Stromal cell of bone marrow (primary cell): ENCODE measurements at regions not wholly inside any gene's neighbourhood (a gene's known extent, or its start where the extent isn't known, plus 50 kb on each side); places are given as distances from the start of the nearest gene placed in this dataset.
"Not testable (repeated sequence)": the region's sequence is repeated elsewhere in the genome, so short reads cannot be mapped to it uniquely, and the experiment has no call there.

ENCODE experiments used
- DNase-seq: peaks from one replicate; pipeline ENCODE4 v3.0.0-alpha.2; 2012; ENCODE audit warnings: low read depth

GRCh38 chr12:42759622-42760273 is 170.2 kb upstream of the PRICKLE1 start:
- DNase-seq: peak; percentile 58

- DNase-seq: no peak
Observed at GRCh38 chr12:42758806-42759205, 169.3 kb upstream of the PRICKLE1 start.

- no peak for DNase-seq
Observed at GRCh38 chr12:42757624-42758119, 168.1 kb upstream of the PRICKLE1 start.

- DNase-seq: peak; percentile 45
Observed at GRCh38 chr12:42756841-42757623, 167.5 kb upstream of the PRICKLE1 start.

GRCh38 chr12:42750356-42750755 is 160.8 kb upstream of the PRICKLE1 start:
- DNase-seq: no peak

- no peak for DNase-seq
Observed at GRCh38 chr12:42749239-42749638, 159.7 kb upstream of the PRICKLE1 start.

- peak; percentile 21 for DNase-seq
Observed at GRCh38 chr12:42744539-42745182, 155.1 kb upstream of the PRICKLE1 start.

- DNase-seq: no peak
Observed at GRCh38 chr12:42742716-42743115, 153.2 kb upstream of the PRICKLE1 start.

- DNase-seq: peak; percentile 26
Observed at GRCh38 chr12:42741771-42742510, 152.4 kb upstream of the PRICKLE1 start.

- no peak for DNase-seq
Observed at GRCh38 chr12:42741091-42741490, 151.5 kb upstream of the PRICKLE1 start.

GRCh38 chr12:42737398-42737797 is 147.9 kb upstream of the PRICKLE1 start:
- DNase-seq: no peak

GRCh38 chr12:42735861-42736361 is 146.4 kb upstream of the PRICKLE1 start:
- DNase-seq: no peak

- no peak for DNase-seq
Observed at GRCh38 chr12:42733911-42734310, 144.4 kb upstream of the PRICKLE1 start.

GRCh38 chr12:42732908-42733411 is 143.4 kb upstream of the PRICKLE1 start:
- DNase-seq: no peak

- DNase-seq: no peak
Observed at GRCh38 chr12:42730291-42730690, 140.7 kb upstream of the PRICKLE1 start.

GRCh38 chr12:42729535-42729900 is 140.0 kb upstream of the PRICKLE1 start:
- DNase-seq: no peak

GRCh38 chr12:42728770-42729534 is 139.4 kb upstream of the PRICKLE1 start:
- no peak for DNase-seq

GRCh38 chr12:42728287-42728686 is 138.7 kb upstream of the PRICKLE1 start:
- no peak for DNase-seq

GRCh38 chr12:42725809-42726208 is 136.3 kb upstream of the PRICKLE1 start:
- DNase-seq: peak; percentile 29

- DNase-seq: peak; percentile 52
Observed at GRCh38 chr12:42716491-42716891, 126.9 kb upstream of the PRICKLE1 start.

GRCh38 chr12:42713566-42713965 is 124.0 kb upstream of the PRICKLE1 start:
- DNase-seq: not testable (repeated sequence)
